Heart left ventricle (tissue), 16 donors: ENCODE measurements at regions not wholly inside any gene's neighbourhood (a gene's known extent, or its start where the extent isn't known, plus 50 kb on each side); places are given as distances from the start of the nearest gene placed in this dataset.
"Not testable (repeated sequence)": the region's sequence is repeated elsewhere in the genome, so short reads cannot be mapped to it uniquely, and the experiment has no call there.

ENCODE experiments used
- ATAC-seq, 4 donors: fragments of 200-7000 bp; cut with Tn5 transposase; one replicate each; pipeline ENCODE4 v1.9.1; 2020 to 2022; ENCODE audit warnings: moderate library complexity in 4 of 4, mild to moderate bottlenecking in 3 of 4, moderate number of reproducible peaks in 1 of 4
- DNase-seq, 5 donors: peaks; one replicate each; pipeline ENCODE4 v3.0.0-alpha.2; 2020
- H3K27ac ChIP-seq, 12 donors: fragments of 200-600 bp; sonication (generic) in 4 of 12; one replicate each; pipeline versions ENCODE4 v1.5.0 to v1.8.0; 2016 to 2022; ENCODE audit warnings: mild to moderate bottlenecking in 2 of 12
- H3K27me3 ChIP-seq, 9 donors: fragments of 200-600 bp; sonication (generic) in 2 of 9; one replicate each; pipeline versions ENCODE4 v1.5.1 to v1.8.0; 2016 to 2022; ENCODE audit warnings: mild to moderate bottlenecking in 3 of 9
- H3K36me3 ChIP-seq, 9 donors: fragments of 200-600 bp; sonication (generic) in 2 of 9; one replicate each; pipeline versions ENCODE4 v1.5.0 to v1.8.0; 2018 to 2022; ENCODE audit warnings: mild to moderate bottlenecking in 2 of 9
- H3K4me1 ChIP-seq, 12 donors: fragments of 200-600 bp; sonication (generic) in 4 of 12; one replicate each; pipeline versions ENCODE4 v1.5.0 to v1.8.0; 2016 to 2022; ENCODE audit warnings: mild to moderate bottlenecking in 3 of 12
- H3K4me3 ChIP-seq, 12 donors: fragments of 200-600 bp; sonication (generic) in 4 of 12; one replicate each; pipeline versions ENCODE4 v1.5.0 to v1.8.0; 2017 to 2022; ENCODE audit warnings: mild to moderate bottlenecking in 9 of 12, moderate library complexity in 4 of 12
- H3K9me3 ChIP-seq, 12 donors: fragments of 200-600 bp; sonication (generic) in 4 of 12; one replicate each; pipeline versions ENCODE4 v1.5.0 to v1.8.0; 2016 to 2022; ENCODE audit warnings: mild to moderate bottlenecking in 1 of 12
- POLR2A ChIP-seq, 2 donors: fragments of 450-650 bp; IDR thresholded peaks; one replicate each; pipeline ENCODE4 v1.6.1; 2017; ENCODE audit warnings: antibody characterized with exemption in 2 of 2, mild to moderate bottlenecking in 2 of 2, moderate library complexity in 2 of 2
- WGBS, 4 donors: extraction: QIAGEN DNeasy Blood & Tissue Kit in 2 of 4; methylation state at CpG; one replicate each; pipeline versions ENCODE4 v1.1.5 to v1.1.7; 2013 to 2018; 5-methylcytosine and 5-hydroxymethylcytosine counted together
- intact Hi-C, 10 donors: fragments of 100-400 bp; cut with DNase I; formaldehyde crosslinking; loops; one replicate each; pipeline versions ENCODE4 v1.11.1 to v1.14.2; 2022
- TF ChIP-seq, protein P1 (sequence below), 12 donors: fragments of 200-600 bp; sonication (generic) in 4 of 12; IDR thresholded peaks; one replicate each; pipeline versions ENCODE4 v1.5.0 to v1.8.0; 2018 to 2022; ENCODE audit warnings: antibody characterized with exemption in 12 of 12, mild to moderate bottlenecking in 5 of 12
- donor health status: ischemic (EF 13 %, LVEDD 7.1; RV severe dilation, severe dysfunction).
- donor health status: healthy with polysubstance abuse.
- donor health status: DM: no; HTN: yes; CAD: no.
- donor health status: DM: no; HTN: no; CAD: no.
- donor health status: ischemic (EF 25% LVEDD 6.9; RV normal size, moderate dysfunction).
- donor health status: ischemic (EF 25% LVEDD 5.7; RV mildly dilated, moderate dysfunction).
- donor health status: healthy.
- donor health status: DM: yes; HTN: yes; CAD: no.
- donor health status: ischemic (EF 35%, LVEDD 5.7; RV mildly dilated, moderate dysfunction).
- donor health status: nonischemic (EF 11% LVEDD 7.7; RV severe dilation, severe dysfunction).
- donor health status: DM: yes; HTN: yes; CAD: no.
- donor health status: PGD.
- donor health status: ischemic (EF 29% LVEDD 5.4; RV normal size, mild dysfunction).
- donor health status: nonischemic (EF 23%, LVEDD 6.1; RV moderate dilation, normal function).

DNA sequence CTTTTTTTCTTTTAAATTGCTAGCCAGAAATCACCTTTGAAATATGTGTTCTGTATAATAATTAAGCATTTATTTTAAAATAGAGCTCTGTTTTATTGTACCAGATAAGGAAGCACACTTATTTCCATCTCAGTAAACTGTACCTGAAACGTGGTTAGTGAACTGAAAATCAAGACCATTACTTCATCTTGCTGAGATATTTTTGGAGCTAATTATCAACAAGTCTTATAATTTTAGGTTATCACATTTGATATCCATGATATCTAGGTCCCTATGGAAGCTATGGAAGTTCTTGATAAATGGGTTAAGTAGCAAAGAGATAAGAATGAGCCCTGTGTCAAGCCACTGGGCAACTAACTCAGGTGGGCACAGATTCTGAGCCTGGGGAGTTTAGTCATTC is 187.2 kb downstream of the NFKBIZ start:
- 70 to 76% (median 73%) methylated on average over 1 of the region's 1 CpG for WGBS, 4 donors
- no peak overlapping the region for H3K27ac ChIP-seq

DNA sequence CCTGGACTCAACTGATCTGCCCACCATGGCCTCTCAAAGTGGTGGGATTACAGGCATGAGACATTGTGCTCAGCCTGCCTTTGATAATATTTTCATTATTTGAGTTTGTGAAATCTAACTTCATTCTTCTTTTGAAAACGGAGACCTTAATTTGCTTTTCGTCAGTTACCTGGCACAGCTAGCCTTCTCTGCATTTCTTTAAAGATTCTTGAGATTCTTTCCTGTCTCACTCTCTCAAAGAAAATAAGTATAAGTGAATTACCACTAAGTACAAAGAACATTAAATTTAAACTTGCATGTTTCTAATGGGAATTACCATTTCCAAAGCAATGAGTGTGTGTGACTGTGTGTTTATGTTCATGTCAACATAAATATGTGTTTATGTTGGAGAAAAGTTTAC is 187.9 kb downstream of the NFKBIZ start:
- no peak overlapping the region for H3K4me3 ChIP-seq
- no peak overlapping the region for H3K27ac ChIP-seq
- H3K27me3 ChIP-seq = no peaks in the 10 kb centered on the region
- 69 to 85% (median 70%) methylated on average over 2 of the region's 2 CpGs for WGBS, 4 donors
- TF ChIP-seq, protein P1, sequence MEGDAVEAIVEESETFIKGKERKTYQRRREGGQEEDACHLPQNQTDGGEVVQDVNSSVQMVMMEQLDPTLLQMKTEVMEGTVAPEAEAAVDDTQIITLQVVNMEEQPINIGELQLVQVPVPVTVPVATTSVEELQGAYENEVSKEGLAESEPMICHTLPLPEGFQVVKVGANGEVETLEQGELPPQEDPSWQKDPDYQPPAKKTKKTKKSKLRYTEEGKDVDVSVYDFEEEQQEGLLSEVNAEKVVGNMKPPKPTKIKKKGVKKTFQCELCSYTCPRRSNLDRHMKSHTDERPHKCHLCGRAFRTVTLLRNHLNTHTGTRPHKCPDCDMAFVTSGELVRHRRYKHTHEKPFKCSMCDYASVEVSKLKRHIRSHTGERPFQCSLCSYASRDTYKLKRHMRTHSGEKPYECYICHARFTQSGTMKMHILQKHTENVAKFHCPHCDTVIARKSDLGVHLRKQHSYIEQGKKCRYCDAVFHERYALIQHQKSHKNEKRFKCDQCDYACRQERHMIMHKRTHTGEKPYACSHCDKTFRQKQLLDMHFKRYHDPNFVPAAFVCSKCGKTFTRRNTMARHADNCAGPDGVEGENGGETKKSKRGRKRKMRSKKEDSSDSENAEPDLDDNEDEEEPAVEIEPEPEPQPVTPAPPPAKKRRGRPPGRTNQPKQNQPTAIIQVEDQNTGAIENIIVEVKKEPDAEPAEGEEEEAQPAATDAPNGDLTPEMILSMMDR (IDR thresholded peaks at IDR 0.05) = no peak
- no peak for TF ChIP-seq POLR2A (IDR thresholded peaks at IDR 0.05)
- H3K36me3 ChIP-seq = no peaks in the 10 kb centered on the region
- H3K9me3 ChIP-seq = peaks cover 0 to 8% (median 0%) of the 10 kb centered on the region in 12 donors
- H3K4me1 ChIP-seq = peaks cover 0 to 7% (median 0%) of the 10 kb centered on the region in 12 donors
- DNase-seq (no peak), ATAC-seq (no peak)
- intact Hi-C loops = no loop called here

More for the DNA sequence above, 187.2 kb downstream of the NFKBIZ start:
- intact Hi-C loops = no loop called here
- Histone ChIP-seq H3K4me1 (peaks cover 0 to 7% (median 0%) of the 10 kb centered on the region in 12 donors), H3K9me3 (peaks cover 0 to 8% (median 0%) of the 10 kb centered on the region in 12 donors), H3K36me3 (no peaks in the 10 kb centered on the region), H3K27me3 (no peaks in the 10 kb centered on the region), H3K4me3 (no peak overlapping the region)
- DNase-seq = no peak
- no peak for TF ChIP-seq POLR2A (IDR thresholded peaks at IDR 0.05)
- TF ChIP-seq, protein P1 (IDR thresholded peaks at IDR 0.05) = no peak
- ATAC-seq = no peak

DNA sequence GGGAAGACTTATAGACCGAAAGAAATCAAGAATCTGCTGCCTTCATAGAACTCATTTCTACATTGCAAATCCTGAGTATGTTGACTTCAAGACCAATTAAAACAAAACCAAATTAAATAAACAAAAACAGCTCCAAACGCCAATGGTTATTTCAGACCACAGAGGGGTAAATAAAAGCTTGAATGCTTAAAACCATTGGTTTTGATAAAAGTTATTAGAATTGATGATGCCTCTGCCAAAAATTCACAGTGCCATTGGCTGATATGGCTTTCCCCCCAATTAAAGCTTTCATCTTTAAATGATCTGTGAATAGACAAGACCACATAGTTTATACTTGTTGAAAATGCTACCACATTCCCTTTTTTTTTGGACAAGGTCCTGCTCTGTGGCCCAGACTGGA is 188.5 kb downstream of the NFKBIZ start:
- DNase-seq (no peak), ATAC-seq (no peak)
- H3K27me3 ChIP-seq = no peaks in the 10 kb centered on the region
- TF ChIP-seq POLR2A (IDR thresholded peaks at IDR 0.05) = no peak
- TF ChIP-seq, protein P1 (IDR thresholded peaks at IDR 0.05) = no peak
- peaks cover 0 to 8% (median 0%) of the 10 kb centered on the region in 12 donors for H3K9me3 ChIP-seq
- intact Hi-C loops = no loop called here
- 46 to 96% (median 81%) methylated on average over 2 of the region's 2 CpGs for WGBS, 4 donors
- peak overlapping the region in 1 of 12 donors; percentile 55 for H3K27ac ChIP-seq
- H3K36me3 ChIP-seq = no peaks in the 10 kb centered on the region
- H3K4me1 ChIP-seq = peaks cover 0 to 7% (median 0%) of the 10 kb centered on the region in 12 donors
- H3K4me3 ChIP-seq = no peak overlapping the region

DNA sequence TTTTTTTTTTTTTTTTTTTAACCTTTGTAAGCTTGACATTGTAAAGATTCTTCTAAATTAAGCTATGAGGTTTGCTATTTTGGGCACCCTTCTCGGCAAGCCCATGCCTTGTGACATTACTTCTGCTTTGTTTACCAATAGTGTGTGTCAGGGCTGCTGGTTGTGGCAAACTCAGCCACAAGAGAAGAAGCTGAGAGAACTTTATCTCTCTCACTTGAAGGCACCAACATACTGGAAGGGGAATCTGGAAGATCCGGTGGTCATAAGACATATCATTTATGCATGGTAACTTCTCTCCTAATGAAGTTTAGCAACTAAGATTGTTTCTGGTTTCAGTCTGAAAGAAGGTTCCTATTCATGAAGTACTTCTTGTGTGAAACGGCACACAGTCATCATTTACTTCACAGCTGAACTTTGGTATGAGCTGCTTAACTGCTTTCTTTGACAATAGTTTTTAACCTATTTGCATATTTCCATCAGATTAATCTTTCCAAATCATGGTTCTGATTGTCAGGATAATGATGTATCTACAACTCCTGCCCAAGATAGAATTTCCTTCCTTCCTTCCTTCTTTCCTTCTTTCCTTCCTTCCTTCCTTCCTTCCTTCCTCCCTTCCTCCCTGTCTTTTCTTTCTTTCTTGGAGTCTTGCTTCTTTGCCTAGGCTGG is 189.3 kb downstream of the NFKBIZ start:
- DNase-seq (no peak), ATAC-seq (peak in 2 of 4 donors; percentile 39 to 52)
- H3K4me3 ChIP-seq = no peak overlapping the region
- no peaks in the 10 kb centered on the region for H3K36me3 ChIP-seq
- no peaks in the 10 kb centered on the region for H3K27me3 ChIP-seq
- peaks cover 0 to 7% (median 0%) of the 10 kb centered on the region in 12 donors for H3K4me1 ChIP-seq
- H3K27ac ChIP-seq = peak overlapping the region in 1 of 12 donors; percentile 65
- intact Hi-C loops = no loop called here
- WGBS, 4 donors = 71 to 79% (median 73%) methylated on average over 3 of the region's 3 CpGs
- TF ChIP-seq, protein P1 (IDR thresholded peaks at IDR 0.05) = no peak
- TF ChIP-seq POLR2A (IDR thresholded peaks at IDR 0.05) = no peak
- peaks cover 0 to 8% (median 0%) of the 10 kb centered on the region in 12 donors for H3K9me3 ChIP-seq

DNA sequence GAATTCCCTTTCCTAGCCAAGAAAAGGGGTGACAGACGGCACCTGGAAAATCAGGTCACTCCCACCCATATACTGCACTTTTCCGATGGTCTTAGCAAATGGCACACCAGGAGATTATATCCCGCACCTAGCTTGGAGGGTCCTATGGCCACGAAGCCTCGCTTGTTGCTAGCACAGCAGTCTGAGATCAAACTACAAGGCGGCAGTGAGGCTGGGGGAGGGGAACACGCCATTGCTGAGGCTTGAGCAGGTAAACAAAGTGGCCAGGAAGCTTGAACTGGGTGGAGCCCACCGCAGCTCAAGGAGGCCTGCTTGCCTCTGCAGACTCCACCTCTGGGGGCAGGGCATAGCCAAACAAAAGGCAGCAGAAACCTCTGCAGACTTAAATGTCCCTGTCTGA is 190.8 kb downstream of the NFKBIZ start:
- H3K36me3 ChIP-seq, intact Hi-C loops, H3K27ac ChIP-seq, H3K27me3 ChIP-seq, H3K9me3 ChIP-seq, DNase-seq, ATAC-seq, H3K4me3 ChIP-seq, H3K4me1 ChIP-seq: not testable (repeated sequence)
- WGBS, 4 donors = 94 to 97% (median 96%) methylated on average over 7 to 8 of the region's 8 CpGs
